ENCODE measurements at regions not wholly inside any gene's neighbourhood (a gene's known extent, or its start where the extent isn't known, plus 50 kb on each side); places are given as distances from the start of the nearest gene placed in this dataset.

DNA sequence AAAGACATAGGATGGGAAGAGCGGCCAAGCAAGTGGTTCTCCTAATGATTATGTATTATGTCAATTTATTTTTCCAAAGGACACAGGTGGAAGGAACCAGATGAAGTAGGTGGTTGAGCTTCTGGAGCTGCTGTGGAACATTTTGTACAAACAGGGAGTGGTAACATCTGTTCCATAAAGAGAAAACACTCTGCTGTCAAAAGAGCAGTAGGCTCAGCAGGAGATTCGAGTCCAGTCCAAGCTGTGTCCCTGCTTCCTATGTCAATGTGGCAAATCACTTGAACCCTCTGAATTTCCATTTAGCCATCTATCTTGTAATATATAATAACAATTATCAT lies 448.0 kb upstream of the ANKRD30A start:
- no peak overlapping the region for H3K27ac ChIP-seq
- DNase-seq (ENCODE audit: low spot score), result no peak
- no peak overlapping the region for H3K4me3 ChIP-seq
- TF ChIP-seq, protein P1, sequence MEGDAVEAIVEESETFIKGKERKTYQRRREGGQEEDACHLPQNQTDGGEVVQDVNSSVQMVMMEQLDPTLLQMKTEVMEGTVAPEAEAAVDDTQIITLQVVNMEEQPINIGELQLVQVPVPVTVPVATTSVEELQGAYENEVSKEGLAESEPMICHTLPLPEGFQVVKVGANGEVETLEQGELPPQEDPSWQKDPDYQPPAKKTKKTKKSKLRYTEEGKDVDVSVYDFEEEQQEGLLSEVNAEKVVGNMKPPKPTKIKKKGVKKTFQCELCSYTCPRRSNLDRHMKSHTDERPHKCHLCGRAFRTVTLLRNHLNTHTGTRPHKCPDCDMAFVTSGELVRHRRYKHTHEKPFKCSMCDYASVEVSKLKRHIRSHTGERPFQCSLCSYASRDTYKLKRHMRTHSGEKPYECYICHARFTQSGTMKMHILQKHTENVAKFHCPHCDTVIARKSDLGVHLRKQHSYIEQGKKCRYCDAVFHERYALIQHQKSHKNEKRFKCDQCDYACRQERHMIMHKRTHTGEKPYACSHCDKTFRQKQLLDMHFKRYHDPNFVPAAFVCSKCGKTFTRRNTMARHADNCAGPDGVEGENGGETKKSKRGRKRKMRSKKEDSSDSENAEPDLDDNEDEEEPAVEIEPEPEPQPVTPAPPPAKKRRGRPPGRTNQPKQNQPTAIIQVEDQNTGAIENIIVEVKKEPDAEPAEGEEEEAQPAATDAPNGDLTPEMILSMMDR (IDR thresholded peaks at IDR 0.05), result no peak

GRCh38 chr10:36676756-36677430 lies 448.5 kb upstream of the ANKRD30A start:
- no peak for DNase-seq (ENCODE audit: low spot score)
- Histone ChIP-seq H3K4me3 (no peak overlapping the region), H3K27ac (no peak overlapping the region)
- TF ChIP-seq, protein P1 (IDR thresholded peaks at IDR 0.05), result no peak

GRCh38 chr10:36676321-36676720 lies 449.1 kb upstream of the ANKRD30A start:
- DNase-seq (ENCODE audit: low spot score), result no peak
- TF ChIP-seq, protein P1 (IDR thresholded peaks at IDR 0.05), result no peak
- H3K4me3 ChIP-seq, result no peak overlapping the region
- no peak overlapping the region for H3K27ac ChIP-seq

DNA sequence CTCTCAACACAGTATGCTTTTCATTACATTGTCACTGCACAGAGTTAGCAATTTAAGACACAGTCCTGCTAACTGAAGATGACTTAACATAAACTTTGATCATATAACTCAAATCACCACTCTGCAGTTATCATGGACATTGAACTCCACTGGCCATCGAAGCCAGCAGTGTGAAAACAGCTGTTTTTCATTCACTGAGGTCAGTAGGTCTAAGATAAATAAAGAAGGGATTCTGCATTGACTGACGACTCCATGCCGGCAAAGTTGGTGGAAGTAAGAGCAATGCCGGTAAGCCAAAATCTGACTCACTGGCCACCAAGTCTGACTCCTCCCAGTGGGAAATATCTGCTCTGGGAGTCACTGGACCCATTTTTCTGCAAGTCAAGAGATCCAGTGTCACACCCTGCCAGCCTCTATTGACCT lies 449.9 kb upstream of the ANKRD30A start:
- DNase-seq (ENCODE audit: low spot score), result no peak
- H3K27ac ChIP-seq, result no peak overlapping the region
- TF ChIP-seq, protein P1 (IDR thresholded peaks at IDR 0.05), result no peak
- no peak overlapping the region for H3K4me3 ChIP-seq

GRCh38 chr10:36671607-36672006 lies 453.8 kb upstream of the ANKRD30A start:
- TF ChIP-seq, protein P1 (IDR thresholded peaks at IDR 0.05), result no peak
- no peak for DNase-seq (ENCODE audit: low spot score)
- H3K27ac ChIP-seq, result no peak overlapping the region
- no peak overlapping the region for H3K4me3 ChIP-seq

DNA sequence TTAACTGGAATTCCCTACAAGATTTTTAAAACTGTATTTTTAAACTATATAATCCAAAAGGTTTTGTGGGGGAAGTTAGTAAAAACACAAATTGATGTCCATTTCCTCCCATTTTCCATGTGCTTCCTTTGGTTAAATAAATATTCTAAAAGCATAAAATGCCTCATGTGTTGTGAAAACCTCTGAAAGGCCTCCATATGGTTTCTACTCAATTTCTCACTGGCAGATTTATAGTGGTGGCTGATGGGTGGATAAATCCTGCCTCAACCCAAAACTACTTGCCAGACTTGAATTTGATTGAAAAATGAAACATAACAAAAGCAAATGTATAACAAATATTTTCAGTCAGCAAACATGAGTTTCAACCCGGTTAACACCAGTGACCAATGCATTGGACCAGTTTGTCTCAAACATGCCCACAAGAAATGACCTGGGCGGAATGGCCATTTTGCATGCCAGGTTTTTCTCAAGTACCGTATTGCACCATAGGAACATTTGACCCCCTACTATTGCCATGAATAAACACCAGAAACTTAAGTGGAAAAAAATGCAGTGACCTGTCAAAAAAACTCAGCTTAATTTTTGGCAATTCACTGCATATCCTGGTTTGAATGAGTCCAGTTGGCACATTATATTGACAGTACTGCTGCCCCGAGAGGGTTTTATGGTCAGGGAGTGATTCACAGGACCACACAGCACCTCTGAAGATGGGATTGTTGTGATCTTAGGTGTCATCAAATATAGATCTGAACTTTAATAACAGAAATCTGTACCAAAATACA lies 454.6 kb upstream of the ANKRD30A start:
- no peak overlapping the region for H3K27ac ChIP-seq
- DNase-seq (ENCODE audit: low spot score), result no peak
- no peak overlapping the region for H3K4me3 ChIP-seq
- TF ChIP-seq, protein P1 (IDR thresholded peaks at IDR 0.05), result no peak
